CD14-positive monocyte (primary cell): ENCODE measurements at regions not wholly inside any gene's neighbourhood (a gene's known extent, or its start where the extent isn't known, plus 50 kb on each side); places are given as distances from the start of the nearest gene placed in this dataset.
A peak's percentile ranks its signal among the peaks of the same experiment; 100 is the strongest.

Experiments
- DNase-seq, 3 donors: peaks; one replicate each; pipeline ENCODE4 v3.0.0-alpha.2; 2011 to 2022
- H2AFZ ChIP-seq: 2 replicates; pipeline ENCODE4 v1.6.0; 2012; ENCODE audit warnings: mild to moderate bottlenecking, low read depth, low read length, inconsistent platforms; ENCODE audit not compliant: insufficient read depth, poor library complexity, severe bottlenecking
- H3K27ac ChIP-seq, 2 donors: 1 replicate in 1 of 2; 2 replicates in 1 of 2; pipeline ENCODE4 v1.5.1; 2012 to 2013; ENCODE audit warnings: low read length in 2 of 2, control low read depth in 1 of 2, inconsistent platforms in 1 of 2, low read depth in 1 of 2, mild to moderate bottlenecking in 1 of 2
- H3K27me3 ChIP-seq, 2 donors: one replicate each; pipeline versions ENCODE4 v1.6.0 to v1.6.1; 2011 to 2013; ENCODE audit warnings: low read length in 2 of 2; ENCODE audit not compliant: control insufficient read depth in 2 of 2, insufficient read depth in 2 of 2
- H3K36me3 ChIP-seq, 2 donors: replicated peaks in 1 of 2; 1 replicate in 1 of 2; 2 replicates in 1 of 2; pipeline versions ENCODE4 v1.5.1 to v1.6.1; 2012 to 2013; ENCODE audit warnings: low read length in 2 of 2, control low read depth in 1 of 2, inconsistent platforms in 1 of 2, mild to moderate bottlenecking in 1 of 2; ENCODE audit not compliant: insufficient read depth in 2 of 2, control insufficient read depth in 1 of 2
- H3K4me1 ChIP-seq, 2 donors: 1 replicate in 1 of 2; 2 replicates in 1 of 2; pipeline versions ENCODE4 v1.5.1 to v1.6.1; 2012 to 2013; ENCODE audit warnings: low read length in 2 of 2, control low read depth in 1 of 2, inconsistent platforms in 1 of 2, mild to moderate bottlenecking in 1 of 2, moderate library complexity in 1 of 2; ENCODE audit not compliant: insufficient read depth in 2 of 2, control insufficient read depth in 1 of 2
- H3K4me2 ChIP-seq: replicated peaks from 2 replicates; pipeline ENCODE3; 2012; ENCODE audit warnings: low read length, moderate library complexity, mild to moderate bottlenecking; ENCODE audit not compliant: poor library complexity, severe bottlenecking; ENCODE audit errors: extremely low read depth
- H3K4me3 ChIP-seq, 3 experiments: fragments of 200-600 bp in 1 of 3; sonication (generic) in 1 of 3; replicated peaks in 1 of 3; 1 replicate in 2 of 3; 2 replicates in 1 of 3; pipeline ENCODE4 v1.5.1; 2011 to 2013; ENCODE audit warnings: low read length in 3 of 3, mild to moderate bottlenecking in 3 of 3, control low read depth in 2 of 3, low read depth in 2 of 3, inconsistent platforms in 1 of 3, moderate library complexity in 1 of 3
- H3K79me2 ChIP-seq: 2 replicates; pipeline ENCODE4 v1.6.0; 2012; ENCODE audit warnings: mild to moderate bottlenecking, control low read depth, inconsistent platforms, low read length, moderate library complexity; ENCODE audit not compliant: insufficient read depth
- H3K9ac ChIP-seq: 2 replicates; pipeline ENCODE4 v1.6.0; 2017; ENCODE audit warnings: low read length, mild to moderate bottlenecking; ENCODE audit not compliant: insufficient read depth, poor library complexity, severe bottlenecking
- H3K9me3 ChIP-seq, 2 donors: replicated peaks in 1 of 2; 1 replicate in 1 of 2; 2 replicates in 1 of 2; pipeline versions ENCODE4 v1.5.1 to v1.6.1; 2012 to 2013; ENCODE audit warnings: low read length in 2 of 2, control low read depth in 1 of 2; ENCODE audit not compliant: control insufficient read depth in 1 of 2, insufficient read depth in 1 of 2
- H4K20me1 ChIP-seq: 2 replicates; pipeline ENCODE4 v1.6.0; 2012; ENCODE audit warnings: mild to moderate bottlenecking, low read length, control low read depth, moderate library complexity; ENCODE audit not compliant: insufficient read depth
- H3K27ac Mint-ChIP-seq, 7 donors: one replicate each; pipeline ENCODE4 v1.8.0; 2020; ENCODE audit warnings: mild to moderate bottlenecking in 7 of 7, mixed read lengths in 7 of 7, moderate library complexity in 6 of 7, inconsistent platforms in 2 of 7
- H3K27me3 Mint-ChIP-seq, 3 donors: one replicate each; pipeline ENCODE4 v1.8.0; 2021 to 2022; ENCODE audit warnings: low read depth in 3 of 3, mild to moderate bottlenecking in 3 of 3, mixed read lengths in 3 of 3, moderate library complexity in 3 of 3, inconsistent platforms in 1 of 3
- H3K36me3 Mint-ChIP-seq, 2 donors: one replicate each; pipeline ENCODE4 v1.8.0; 2020; ENCODE audit warnings: mixed read lengths in 2 of 2, inconsistent platforms in 1 of 2, mild to moderate bottlenecking in 1 of 2
- H3K4me1 Mint-ChIP-seq: one replicate; pipeline ENCODE4 v1.8.0; 2020; ENCODE audit warnings: mild to moderate bottlenecking, mixed read lengths
- H3K4me3 Mint-ChIP-seq, 2 donors: one replicate each; pipeline ENCODE4 v1.8.0; 2020; ENCODE audit warnings: mild to moderate bottlenecking in 2 of 2, mixed read lengths in 2 of 2, moderate library complexity in 1 of 2
- H3K9me3 Mint-ChIP-seq, 7 donors: one replicate each; pipeline ENCODE4 v1.8.0; 2020 to 2022; ENCODE audit warnings: mixed read lengths in 7 of 7, mild to moderate bottlenecking in 6 of 7, moderate library complexity in 6 of 7, inconsistent platforms in 2 of 7
- CTCF ChIP-seq: fragments of 200-600 bp; IDR thresholded peaks from one replicate; pipeline ENCODE4 v1.8.0; 2022; ENCODE audit warnings: antibody characterized with exemption, mild to moderate bottlenecking
- WGBS: methylation state at CpG from one replicate; pipeline ENCODE4 v1.1.5; 2013; ENCODE audit warnings: missing lambda C conversion rate; ENCODE audit not compliant: insufficient coverage; 5-methylcytosine and 5-hydroxymethylcytosine counted together
- intact Hi-C, 2 donors: fragments of 100-400 bp; cut with micrococcal nuclease; formaldehyde crosslinking; loops; one replicate each; pipeline versions ENCODE4 v1.15.0 to v1.15.1; 2023

DNA sequence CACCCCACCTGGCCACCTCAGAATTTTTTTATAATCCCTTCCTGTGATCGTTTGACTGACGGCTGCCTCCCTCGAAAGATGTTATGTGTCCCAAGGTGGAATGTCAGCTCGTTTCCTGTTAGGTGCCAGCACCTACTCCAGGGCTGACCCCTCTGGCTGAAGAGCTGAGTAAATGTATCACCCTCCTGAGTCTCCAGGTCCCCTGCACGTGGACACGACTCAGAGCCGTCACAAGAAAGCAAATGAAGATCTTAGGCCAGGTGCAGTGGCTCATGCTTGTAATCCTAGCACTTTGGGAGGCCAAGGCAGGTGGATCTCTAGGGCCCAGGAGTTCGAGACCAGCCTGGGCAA lies 273.2 kb downstream of the C16orf95 start:
- Mint-ChIP-seq H3K27ac (no peak overlapping the region), H3K4me3 (peak overlapping the region in 1 of 2 donors; percentile 22), H3K27me3 (peaks cover 9 to 21% (median 12%) of the 10 kb centered on the region in 3 donors), H3K9me3 (no peaks in the 10 kb centered on the region), H3K36me3 (no peaks in the 10 kb centered on the region), H3K4me1 (peaks cover 20% of the 10 kb centered on the region)
- Histone ChIP-seq H3K4me2 (no peak overlapping the region), H2AFZ (no peak overlapping the region), H4K20me1 (no peaks in the 10 kb centered on the region), H3K9me3 (no peaks in the 10 kb centered on the region), H3K27me3 (no peaks in the 10 kb centered on the region), H3K4me3 (no peak overlapping the region), H3K36me3 (no peaks in the 10 kb centered on the region), H3K27ac (no peak overlapping the region), H3K4me1 (no peaks in the 10 kb centered on the region), H3K9ac (no peak overlapping the region), H3K79me2 (no peaks in the 10 kb centered on the region)
- DNase-seq: no peak
- intact Hi-C loops: no loop called here
- WGBS: 65% methylated on average over 7 of the region's 8 CpGs
- no peak for TF ChIP-seq CTCF

DNA sequence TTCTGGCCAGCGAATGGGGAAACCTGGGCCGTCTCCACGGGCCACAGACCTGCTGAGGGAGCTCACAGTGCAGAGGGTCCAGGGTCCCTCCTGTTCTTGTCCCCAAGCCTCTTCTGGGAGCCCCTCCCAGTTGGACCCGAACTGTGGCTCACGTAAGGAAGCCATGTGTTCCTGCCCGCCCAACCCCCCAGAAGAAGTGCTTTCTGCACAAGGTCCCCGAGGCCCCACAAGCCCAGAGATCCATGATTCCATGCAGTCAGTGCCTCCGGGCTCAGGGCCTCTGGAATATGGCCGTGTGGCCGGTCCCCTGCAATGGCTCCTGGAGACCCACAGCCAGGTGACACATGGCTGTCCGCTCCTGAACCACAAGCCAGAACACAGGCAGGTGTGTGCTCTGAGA lies 272.4 kb downstream of the C16orf95 start:
- 89% methylated on average over 11 of the region's 11 CpGs for WGBS
- peak overlapping the region in 1 of 7 donors; percentile 15 for H3K27ac Mint-ChIP-seq
- no peak overlapping the region for H3K4me3 ChIP-seq
- H4K20me1 ChIP-seq: no peaks in the 10 kb centered on the region
- TF ChIP-seq CTCF: no peak
- no peaks in the 10 kb centered on the region for H3K4me1 ChIP-seq
- intact Hi-C loops: no loop called here
- no peak overlapping the region for H3K4me3 Mint-ChIP-seq
- H3K36me3 ChIP-seq: no peaks in the 10 kb centered on the region
- no peaks in the 10 kb centered on the region for H3K27me3 ChIP-seq
- no peaks in the 10 kb centered on the region for H3K9me3 Mint-ChIP-seq
- H3K9me3 ChIP-seq: no peaks in the 10 kb centered on the region
- no peak overlapping the region for H3K27ac ChIP-seq
- H3K4me2 ChIP-seq: no peak overlapping the region
- peaks cover 20% of the 10 kb centered on the region for H3K4me1 Mint-ChIP-seq
- no peak overlapping the region for H3K9ac ChIP-seq
- no peak for DNase-seq
- peaks cover 9 to 22% (median 11%) of the 10 kb centered on the region in 3 donors for H3K27me3 Mint-ChIP-seq
- no peak overlapping the region for H2AFZ ChIP-seq
- H3K79me2 ChIP-seq: no peaks in the 10 kb centered on the region
- H3K36me3 Mint-ChIP-seq: no peaks in the 10 kb centered on the region
